ENCODE measurements at regions not wholly inside any gene's neighbourhood (a gene's known extent, or its start where the extent isn't known, plus 50 kb on each side); places are given as distances from the start of the nearest gene placed in this dataset.

- DNase-seq = no peak
Observed at GRCh38 chr13:24052547-24053518, 107.7 kb upstream of the SPATA13 start.

- peak; percentile 58 for DNase-seq
Observed at GRCh38 chr13:24053519-24054251, 106.8 kb upstream of the SPATA13 start.

- no peak for DNase-seq
Observed at GRCh38 chr13:24056616-24057137, 103.8 kb upstream of the SPATA13 start.

DNA sequence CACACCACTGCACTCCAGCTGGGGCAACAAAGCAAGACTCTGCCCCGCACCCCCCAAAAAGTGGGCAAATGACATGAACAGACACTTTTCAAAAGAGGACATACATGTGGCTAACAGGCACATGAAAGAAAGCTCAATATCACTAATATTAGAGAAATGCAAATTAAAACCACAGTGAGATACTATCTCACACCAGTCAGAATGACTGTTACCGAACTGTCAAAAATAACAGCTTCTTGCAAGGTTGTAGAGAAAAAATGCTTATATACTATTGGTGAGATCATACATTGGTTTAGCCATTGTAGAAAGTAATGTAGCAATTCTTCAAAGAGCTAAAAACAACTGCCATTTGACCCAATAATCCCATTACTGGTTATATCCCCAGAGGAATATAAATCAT lies 99.5 kb upstream of the SPATA13 start:
- DNase-seq = no peak

DNA sequence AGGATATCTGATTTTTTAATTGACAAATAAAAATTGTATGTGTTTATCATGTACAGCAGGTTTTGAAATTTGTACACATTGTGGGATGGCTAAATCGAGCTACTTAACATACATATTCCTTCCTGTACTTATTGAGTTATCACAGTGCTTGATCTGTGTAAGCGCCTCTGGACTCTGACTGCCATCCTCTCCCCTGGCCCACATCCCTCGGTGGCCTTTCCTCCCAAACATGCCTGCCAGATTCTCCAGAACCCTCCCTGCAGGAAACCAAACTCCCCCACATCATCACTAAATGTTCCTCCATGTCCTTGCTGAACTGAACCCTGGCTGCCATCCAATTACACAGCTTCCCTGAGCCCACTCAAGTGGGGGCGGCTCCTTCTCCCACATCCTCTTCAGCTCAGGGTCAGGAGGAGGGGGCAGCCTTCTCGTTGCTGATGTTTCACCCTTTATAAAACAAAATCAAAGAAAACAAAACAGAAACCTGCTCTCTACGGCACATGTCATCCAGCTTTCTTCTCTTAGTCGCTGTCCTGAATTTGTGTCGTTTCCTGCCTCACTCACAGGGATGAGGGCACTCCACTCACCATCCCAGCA lies 97.1 kb upstream of the SPATA13 start:
- peak; percentile 41 for DNase-seq

DNA sequence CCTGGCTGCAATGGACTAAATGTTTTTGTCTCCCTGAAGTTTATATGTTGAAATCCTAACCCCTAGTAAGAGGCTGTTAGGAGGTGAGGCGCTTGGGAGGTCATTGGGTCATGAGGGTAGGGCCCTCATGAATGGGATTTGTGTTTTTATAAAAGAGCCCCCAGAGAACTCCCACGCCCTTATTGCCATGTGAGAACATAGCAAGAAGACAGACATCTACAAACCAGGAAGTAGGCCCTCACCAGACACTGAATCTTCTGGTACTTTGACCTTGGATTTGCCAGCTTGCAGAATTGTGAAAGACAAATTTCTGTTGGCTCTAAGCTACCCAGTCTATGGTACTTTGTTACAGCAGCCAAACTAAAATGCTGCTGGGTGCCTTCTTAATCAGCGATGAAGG lies 96.1 kb upstream of the SPATA13 start:
- DNase-seq = no peak

GRCh38 chr13:24065176-24065575 lies 95.3 kb upstream of the SPATA13 start:
- no peak for DNase-seq

DNA sequence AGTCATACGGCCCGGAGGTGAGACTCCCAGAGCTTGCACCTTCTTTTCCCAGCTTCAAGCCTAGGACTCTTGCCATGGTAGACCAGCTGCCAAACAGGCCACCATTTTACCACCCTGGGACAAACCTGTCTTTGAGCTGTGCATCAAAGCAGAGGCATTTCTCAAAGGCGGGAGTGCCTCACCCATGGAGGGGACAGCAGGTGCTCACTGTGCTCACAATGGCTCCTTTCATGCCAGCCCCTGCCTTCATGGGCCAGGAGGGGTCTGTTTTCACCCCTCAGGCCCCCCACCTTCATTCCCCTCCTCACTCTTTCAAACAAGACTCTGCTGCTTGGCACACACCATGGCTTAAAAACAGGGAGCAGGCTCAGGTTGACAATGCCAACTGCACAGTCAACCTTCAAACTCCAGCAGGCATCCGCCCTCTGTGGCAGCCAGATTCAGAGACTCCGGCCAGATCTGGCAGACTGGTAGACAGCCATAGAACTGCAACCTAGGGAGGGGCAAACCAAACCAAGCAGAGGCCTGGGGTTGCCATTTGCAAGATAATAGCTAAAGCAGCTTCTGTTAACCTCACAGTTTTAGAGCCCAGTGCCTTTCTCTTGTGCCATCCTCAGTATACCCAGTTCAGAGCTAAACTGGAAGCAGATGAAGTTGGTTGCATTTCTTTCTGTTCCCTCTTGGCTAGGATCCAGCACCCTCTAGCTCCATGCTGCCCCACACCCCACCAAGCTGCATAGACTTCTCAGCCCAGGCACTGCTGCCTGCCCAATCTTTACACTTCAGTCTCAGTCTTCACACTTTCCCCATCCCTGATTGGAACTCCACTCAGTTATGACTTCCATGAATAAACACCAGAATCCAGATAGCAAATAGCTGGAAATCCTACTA lies 93.9 kb upstream of the SPATA13 start:
- no peak for DNase-seq

- no peak for DNase-seq
Observed at GRCh38 chr13:24068472-24068871, 92.0 kb upstream of the SPATA13 start.

DNA sequence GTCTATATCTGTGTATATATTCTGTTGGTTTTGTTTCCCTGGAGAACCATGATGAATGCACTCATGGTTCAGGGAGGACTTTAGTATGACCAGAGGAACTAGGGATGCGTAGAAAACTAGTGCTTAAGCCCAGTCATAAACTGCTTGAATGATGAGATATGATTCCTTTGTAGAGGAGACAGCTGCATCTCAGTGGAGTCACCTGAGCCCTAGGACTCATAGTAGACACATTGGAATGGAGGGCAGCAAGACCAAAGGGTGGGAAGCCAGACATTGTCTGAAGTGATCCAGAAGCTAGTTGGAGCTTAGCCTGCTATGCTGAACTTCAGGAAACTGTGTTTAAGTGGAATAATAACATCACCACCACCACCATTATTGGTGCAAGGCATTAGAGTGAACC lies 89.5 kb upstream of the SPATA13 start:
- DNase-seq = no peak

DNA sequence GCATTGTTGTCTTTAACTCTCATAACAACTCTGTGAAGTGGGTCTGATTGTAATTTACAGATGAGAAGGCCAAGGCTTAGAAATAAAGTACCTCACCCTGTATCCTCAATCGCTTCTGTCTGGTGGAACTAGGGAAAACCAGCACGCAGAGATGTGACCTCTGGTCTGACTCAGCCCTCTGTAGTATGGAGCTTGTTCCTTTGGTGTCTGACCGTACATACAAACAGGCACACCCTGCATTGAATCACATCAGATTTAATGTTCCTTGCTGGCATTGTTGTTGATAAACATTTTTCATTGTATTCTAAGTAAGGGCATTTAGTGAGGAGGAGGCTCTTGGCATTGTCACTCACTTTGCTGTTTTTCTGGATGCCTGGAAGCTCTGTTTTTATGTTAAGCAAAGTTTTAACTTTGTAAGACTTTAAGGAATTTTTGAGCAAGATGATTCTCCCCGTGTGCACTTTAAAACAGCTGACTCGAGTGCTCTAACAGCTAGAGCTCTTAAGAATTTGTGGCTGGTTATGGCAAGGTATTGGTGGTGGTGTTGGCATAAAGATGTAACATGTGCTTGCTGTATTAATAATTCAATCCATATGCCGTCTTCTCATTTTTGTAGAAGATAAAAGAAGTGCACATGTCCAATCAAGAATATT lies 89.0 kb upstream of the SPATA13 start:
- no peak for DNase-seq

GRCh38 chr13:24073657-24074056 lies 86.9 kb upstream of the SPATA13 start:
- DNase-seq = no peak

DNA sequence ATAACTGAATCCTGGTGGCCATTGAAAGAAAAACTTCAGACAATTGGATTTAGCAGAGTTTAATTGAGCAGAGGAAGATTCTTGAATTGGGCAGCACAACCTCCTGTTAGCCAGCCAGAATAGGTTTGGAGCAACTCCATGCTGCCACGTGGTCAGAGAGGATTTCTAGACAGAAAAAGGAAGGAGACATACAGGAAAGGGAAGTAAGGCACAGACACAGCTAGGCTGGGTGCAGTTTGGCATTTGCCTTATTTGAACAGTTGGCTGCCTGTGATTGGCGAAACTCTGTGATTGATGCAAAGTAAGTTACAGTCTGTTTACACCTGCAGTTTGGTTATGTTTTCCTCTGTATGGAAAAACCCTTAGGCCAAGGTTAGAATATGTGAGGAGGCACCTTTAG lies 85.8 kb upstream of the SPATA13 start:
- no peak for DNase-seq

DNA sequence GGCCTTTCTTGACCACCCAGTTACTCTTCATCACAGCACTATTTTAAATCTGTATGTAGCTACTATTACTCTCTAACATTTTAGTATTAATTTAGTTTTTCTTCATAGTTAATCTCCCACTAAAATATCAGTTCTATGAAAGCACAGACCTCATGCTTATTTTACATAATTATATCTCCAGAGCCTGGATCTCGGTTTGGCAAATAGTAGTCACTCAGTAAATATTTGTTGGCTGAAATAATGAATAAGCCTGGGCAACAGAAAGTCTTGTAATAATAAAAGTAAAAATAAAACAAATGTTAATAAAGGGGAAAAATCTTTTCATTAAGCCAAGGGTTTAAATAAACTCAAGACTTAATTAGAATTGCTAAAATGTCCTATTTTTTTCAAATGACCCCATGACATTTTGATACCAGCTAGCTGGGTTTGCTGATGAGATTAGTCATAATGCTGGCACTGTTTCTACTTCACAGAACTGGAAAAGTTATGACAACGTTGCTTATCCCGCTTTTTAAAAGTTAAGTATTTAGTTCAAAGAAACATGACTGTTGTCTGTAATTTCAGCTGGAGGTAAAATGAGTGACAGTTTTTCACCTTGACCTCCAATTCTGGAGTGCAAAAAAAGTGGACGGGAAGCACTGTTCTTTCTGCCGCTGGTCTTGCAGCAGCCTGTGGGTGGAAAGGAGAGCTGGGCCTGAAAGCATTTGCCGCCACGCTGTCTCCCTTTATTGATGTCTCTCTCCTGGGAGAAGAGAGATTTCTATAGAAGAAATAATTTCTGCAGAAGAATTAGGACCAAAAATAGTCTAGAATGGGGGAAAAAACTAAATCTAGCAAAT lies 85.2 kb upstream of the SPATA13 start:
- DNase-seq = no peak

- DNase-seq = no peak
Observed at GRCh38 chr13:24076109-24076508, 84.4 kb upstream of the SPATA13 start.

DNA sequence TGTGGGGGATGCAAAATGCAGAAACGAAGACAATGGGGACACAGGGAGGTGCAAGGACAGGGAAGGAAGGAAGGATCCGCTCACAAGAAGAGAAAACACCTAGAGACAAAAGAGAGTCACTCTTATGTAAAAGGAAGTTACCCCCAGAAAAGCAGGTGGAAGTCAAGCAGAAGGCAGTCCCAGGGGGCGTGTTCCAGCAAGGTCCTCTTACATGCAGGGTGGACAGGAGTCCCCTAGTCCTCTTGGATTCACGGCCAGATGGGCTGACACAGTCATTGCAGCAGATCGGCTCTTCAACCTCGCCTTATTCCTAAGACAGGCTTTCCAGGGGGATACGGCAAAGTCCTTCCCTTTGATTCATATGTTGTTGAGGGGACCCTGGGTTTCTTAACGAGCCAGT lies 83.9 kb upstream of the SPATA13 start:
- no peak for DNase-seq

DNA sequence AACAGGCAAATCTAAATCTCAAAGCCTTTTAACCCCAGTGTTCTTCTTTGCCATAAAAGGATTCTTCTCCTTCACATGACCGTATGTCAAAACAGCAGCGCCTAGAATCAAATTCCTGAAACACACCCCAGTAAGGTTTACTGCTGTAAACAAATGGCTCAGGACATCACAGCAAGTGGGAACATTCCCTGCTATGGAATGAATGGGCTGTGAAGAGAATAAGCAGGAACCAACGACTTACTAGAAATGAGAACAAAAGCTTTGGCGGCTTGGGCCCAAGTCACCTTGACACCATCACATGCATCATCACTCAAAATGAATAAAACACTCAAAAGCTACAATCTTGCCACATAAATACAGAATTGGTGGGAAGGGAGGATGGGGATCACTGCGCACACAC lies 80.4 kb upstream of the SPATA13 start:
- no peak for DNase-seq

DNA sequence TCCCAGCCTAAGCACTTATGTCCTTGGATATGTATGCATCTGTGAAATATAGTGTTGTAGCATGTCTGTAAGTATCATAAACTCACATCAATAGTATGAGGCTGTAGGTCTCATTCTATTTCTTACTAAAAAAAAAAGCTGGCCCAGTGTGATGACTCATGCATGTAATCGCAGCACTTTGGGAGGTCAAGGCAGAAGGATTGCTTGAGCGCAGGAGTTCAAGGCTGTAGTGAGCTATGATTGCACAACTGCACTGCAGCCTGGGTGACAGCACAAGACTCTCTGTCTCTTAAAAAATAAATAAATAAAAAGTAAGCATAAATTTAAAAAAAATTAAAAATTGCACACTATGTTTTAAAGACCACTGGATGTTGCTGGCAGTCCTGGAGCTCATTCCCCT lies 79.1 kb upstream of the SPATA13 start:
- DNase-seq = no peak

GRCh38 chr13:24083141-24083540 lies 77.4 kb upstream of the SPATA13 start:
- no peak for DNase-seq

- DNase-seq = peak; percentile 42
Observed at GRCh38 chr13:24083722-24084421, 76.6 kb upstream of the SPATA13 start.

Data from NCI-H524 treated with DMSO at 0.1 percent for 48 hours (cell line).